ENCODE measurements at regions not wholly inside any gene's neighbourhood (a gene's known extent, or its start where the extent isn't known, plus 50 kb on each side); places are given as distances from the start of the nearest gene placed in this dataset.

- no peak for DNase-seq (ENCODE audit: extremely low read depth, low read depth)
- no peak for TF ChIP-seq CTCF (IDR thresholded peaks at IDR 0.05; ENCODE audit: low read depth, low read length, missing control alignments)
- H3K4me3 ChIP-seq (replicated peaks; ENCODE audit: low read depth, low read length): no peak overlapping the region
Measured at GRCh38 chr18:70663141-70663540, 374.3 kb downstream of the SOCS6 start.

- TF ChIP-seq CTCF (IDR thresholded peaks at IDR 0.05; ENCODE audit: low read depth, low read length, missing control alignments): no peak
- H3K4me3 ChIP-seq (replicated peaks; ENCODE audit: low read depth, low read length): no peak overlapping the region
- no peak for DNase-seq (ENCODE audit: extremely low read depth, low read depth)
Measured at GRCh38 chr18:70662588-70662987, 373.7 kb downstream of the SOCS6 start.

GRCh38 chr18:70659036-70659925, 370.4 kb downstream of the SOCS6 start:
- no peak for DNase-seq (ENCODE audit: extremely low read depth, low read depth)
- no peak for TF ChIP-seq CTCF (IDR thresholded peaks at IDR 0.05; ENCODE audit: low read depth, low read length, missing control alignments)
- H3K4me3 ChIP-seq (replicated peaks; ENCODE audit: low read depth, low read length): no peak overlapping the region

- no peak for TF ChIP-seq CTCF (IDR thresholded peaks at IDR 0.05; ENCODE audit: low read depth, low read length, missing control alignments)
- DNase-seq (ENCODE audit: extremely low read depth, low read depth): no peak
Measured at GRCh38 chr18:70653671-70654070, 364.8 kb downstream of the SOCS6 start.

GRCh38 chr18:70650878-70651277, 362.0 kb downstream of the SOCS6 start:
- H3K4me3 ChIP-seq (replicated peaks; ENCODE audit: low read depth, low read length): no peak overlapping the region
- DNase-seq (ENCODE audit: extremely low read depth, low read depth): no peak
- no peak for TF ChIP-seq CTCF (IDR thresholded peaks at IDR 0.05; ENCODE audit: low read depth, low read length, missing control alignments)

More at GRCh38 chr18:70653671-70654070, 364.8 kb downstream of the SOCS6 start:
- no peak overlapping the region for H3K4me3 ChIP-seq (replicated peaks; ENCODE audit: low read depth, low read length)

- no peak overlapping the region for H3K4me3 ChIP-seq (replicated peaks; ENCODE audit: low read depth, low read length)
- no peak for TF ChIP-seq CTCF (IDR thresholded peaks at IDR 0.05; ENCODE audit: low read depth, low read length, missing control alignments)
- no peak for DNase-seq (ENCODE audit: extremely low read depth, low read depth)
Measured at GRCh38 chr18:70649683-70650082, 360.8 kb downstream of the SOCS6 start.
